Neural cell (in vitro differentiated cells): ENCODE measurements at regions not wholly inside any gene's neighbourhood (a gene's known extent, or its start where the extent isn't known, plus 50 kb on each side); places are given as distances from the start of the nearest gene placed in this dataset.

ENCODE experiments used
- CTCF ChIP-seq: fragments of 450-650 bp; IDR thresholded peaks from 2 replicates; pipeline ENCODE4 v1.5.1; 2014; ENCODE audit warnings: antibody characterized with exemption, mild to moderate bottlenecking, moderate library complexity; ENCODE audit not compliant: poor library complexity, severe bottlenecking
- TAF1 ChIP-seq: IDR thresholded peaks from 2 replicates; pipeline ENCODE4 v1.6.1; 2012; ENCODE audit warnings: low read depth

DNA sequence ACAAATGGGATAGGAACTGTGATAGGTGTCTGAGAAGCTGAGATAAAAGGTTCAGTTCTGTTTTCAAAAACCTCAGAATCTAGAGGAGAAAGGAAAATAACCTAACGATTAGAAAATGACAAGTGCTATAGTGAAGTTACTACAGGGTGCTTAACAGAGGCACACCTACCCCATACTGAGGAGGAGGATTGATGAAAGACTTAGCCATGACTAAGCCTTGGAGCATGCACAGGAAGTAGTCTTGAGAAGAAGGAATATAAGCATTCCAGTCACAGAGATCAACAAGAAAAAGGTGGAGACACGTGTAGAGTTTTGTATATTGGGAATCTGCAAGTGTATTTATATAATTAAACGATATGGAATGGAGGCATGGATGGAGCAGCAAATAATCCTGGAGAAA is 1225.5 kb upstream of the CELF2 start:
- no peak for TF ChIP-seq TAF1
- TF ChIP-seq CTCF: no peak
